Amygdala (tissue), 56 donors: ENCODE measurements at regions not wholly inside any gene's neighbourhood (a gene's known extent, or its start where the extent isn't known, plus 50 kb on each side); places are given as distances from the start of the nearest gene placed in this dataset.

Source experiments
- DNase-seq, 56 donors: peaks; one replicate each; lab custom pipeline; 2025; lab: John Stamatoyannopoulos, UW

DNA sequence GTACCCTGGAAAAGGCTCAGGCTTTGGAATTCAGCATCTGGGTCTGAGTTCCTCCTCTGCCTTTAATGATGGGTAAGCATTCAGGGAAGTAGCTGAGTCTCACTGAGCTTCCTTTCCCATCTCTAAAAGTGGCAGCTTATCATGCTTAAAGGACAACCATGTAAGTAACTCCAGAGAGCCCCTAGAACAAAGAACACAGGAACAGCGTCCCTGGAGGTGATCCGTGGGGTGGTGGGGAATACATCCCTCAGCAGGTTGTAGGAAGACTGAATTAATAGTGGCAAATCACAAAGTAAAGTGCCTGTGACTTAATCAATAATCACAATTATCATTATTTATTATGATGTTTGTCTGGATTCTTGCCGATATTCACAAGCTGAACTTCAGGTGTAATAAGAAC, 114.7 kb upstream of the ISX start:
- no peak for DNase-seq

DNA sequence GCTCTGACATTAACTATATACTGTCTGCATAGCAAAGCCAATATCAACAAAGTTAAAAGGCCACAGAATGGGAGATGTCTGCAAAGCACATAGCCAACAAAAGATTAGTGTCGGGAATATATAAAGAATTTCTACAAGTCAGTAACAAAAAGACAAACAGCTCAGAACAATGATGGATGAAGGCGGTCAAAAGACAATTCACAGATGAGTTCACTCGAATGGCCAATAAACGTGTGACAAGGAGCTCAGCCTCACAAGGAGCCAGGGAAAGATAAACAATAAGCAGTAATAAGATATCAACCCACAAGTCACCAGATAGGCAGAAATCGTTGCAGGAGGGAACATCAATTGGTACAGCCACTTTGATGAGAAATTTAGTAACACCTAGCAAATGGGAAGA, 106.0 kb upstream of the ISX start:
- no peak for DNase-seq

DNA sequence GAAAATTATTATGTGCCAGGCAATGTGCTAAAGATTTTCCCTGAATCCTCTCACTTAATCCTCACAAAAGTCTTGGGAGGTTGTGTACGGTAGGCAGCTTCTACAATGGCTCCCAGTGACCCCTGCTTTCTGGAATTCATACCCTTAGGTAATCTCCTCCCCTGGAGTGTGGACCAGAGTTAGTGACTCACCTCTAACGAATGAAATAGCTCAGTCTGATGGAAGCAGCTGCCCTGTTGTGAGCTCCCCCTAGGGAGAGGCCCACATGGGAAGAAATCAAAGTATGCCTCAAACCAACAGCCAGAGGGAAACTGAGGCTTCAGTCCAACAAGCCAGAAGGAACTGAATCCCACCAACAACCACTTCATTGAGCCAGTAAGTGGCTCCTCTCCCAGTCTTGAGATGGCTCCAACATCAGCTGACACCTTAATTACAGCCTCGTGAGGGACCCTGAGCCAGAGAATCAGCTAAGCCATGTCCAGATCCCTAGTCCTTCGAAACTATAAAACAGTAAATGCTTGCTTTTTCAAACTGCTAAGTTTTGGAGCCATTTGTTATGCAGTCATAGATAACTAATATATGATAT, 98.9 kb upstream of the ISX start:
- no peak for DNase-seq

DNA sequence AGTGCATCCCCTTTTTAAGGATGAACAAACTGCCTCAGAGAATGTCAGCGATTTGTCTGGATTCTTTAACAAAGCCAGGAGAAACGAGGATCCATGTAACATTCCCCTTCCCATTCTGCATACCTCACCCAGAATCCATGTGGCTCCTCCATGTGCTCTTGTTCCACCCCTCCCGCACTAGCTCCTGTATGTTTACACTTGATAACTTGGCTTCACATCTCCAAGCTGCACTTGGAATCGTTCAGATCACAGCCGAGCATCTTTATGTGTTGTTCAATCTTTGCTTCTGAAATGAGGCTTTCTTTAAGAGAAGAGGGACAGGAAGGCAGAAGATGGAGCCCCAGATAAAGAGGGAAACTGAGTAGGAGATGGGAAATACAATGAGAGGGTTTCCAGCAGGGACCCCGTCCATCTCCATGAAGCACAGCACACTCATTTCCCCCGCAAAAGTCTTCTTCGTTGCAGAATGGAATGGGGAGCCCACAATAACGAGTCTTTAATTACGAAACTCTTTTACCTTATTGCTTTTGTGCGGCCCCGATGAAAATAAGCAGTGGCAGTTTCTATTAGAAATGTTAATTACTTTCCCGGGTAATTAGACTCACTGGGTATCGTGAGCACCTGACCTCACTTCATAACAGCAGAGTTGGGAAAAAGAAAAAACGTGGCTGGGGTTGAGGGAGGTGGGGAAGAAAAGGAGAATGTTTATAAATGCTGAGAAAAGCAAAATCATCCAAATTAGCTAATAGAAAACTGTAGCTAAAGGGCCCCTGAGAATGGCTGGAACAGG, 96.8 kb upstream of the ISX start:
- DNase-seq, result no peak

DNA sequence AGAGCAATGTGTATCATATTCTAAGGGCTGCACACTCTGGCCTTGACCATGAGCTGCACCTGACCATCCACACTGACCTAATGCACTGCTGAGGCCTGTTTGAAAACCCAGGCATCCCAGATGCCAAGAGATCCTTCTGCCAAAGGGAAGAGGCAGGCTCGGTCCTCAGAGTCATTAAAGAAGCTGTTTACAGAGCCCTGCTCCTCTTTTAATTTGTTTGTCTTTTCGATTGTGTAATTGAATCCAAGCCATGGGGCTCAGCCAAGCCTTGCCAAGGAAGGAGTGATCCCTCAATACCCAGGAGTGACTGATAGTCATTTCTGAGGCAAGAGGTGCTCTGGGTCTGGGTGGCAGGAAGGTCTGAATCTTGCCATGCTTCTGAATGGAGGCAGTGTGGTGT, 94.5 kb upstream of the ISX start:
- DNase-seq, result no peak

DNA sequence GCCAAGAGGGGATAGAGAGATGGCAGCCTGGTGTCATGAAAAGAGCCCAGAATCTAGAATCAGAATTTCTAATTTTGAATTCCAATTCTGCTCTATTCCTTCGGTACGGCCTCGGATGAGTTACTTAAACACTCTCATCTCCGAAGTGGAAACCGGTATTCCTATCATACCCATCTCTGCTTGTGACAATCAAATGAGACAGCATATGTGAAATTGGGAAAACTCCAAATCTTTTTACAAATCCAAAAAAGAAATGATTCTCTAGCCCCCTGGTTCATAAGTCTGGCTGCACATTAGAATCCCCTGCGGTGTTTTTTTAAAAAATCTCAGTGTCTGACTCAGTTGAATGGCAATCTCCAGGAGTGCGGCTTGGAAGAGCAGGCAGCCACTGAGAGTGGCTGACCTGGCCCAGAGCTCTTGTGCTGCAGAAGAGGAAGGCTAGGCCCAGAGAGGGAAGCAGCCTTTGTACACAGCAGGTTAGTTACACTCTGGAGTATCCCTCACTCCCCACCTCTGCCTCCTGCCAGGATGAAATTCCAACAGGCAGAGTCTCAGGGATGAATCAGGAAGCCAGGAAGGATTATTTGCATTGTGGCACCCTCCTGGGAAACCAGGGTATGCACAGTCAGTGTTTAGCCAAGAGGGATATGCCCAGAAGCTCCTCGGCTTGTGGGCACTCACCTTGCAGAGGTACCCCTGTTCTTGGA, 93.6 kb upstream of the ISX start:
- DNase-seq, result no peak

DNA sequence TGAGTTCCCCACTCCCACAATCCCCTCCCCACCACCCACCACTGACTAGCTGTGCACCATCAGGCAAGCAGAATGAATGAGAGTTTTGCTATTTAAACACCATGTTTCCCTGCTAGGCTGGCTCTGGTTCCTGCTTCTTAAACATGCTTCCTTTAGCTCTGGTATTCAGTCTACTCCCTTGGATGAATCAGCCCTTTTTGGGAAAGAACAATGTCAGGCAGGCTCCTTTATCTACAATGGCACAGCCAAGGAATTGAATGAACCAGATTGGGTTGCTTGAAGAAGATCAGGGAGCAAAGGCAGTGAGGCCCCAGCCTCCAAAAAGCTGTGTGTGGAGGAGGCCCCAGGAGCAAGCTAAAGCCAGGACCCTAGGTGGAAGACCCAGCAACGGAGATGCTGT, 92.9 kb upstream of the ISX start:
- DNase-seq, result no peak

DNA sequence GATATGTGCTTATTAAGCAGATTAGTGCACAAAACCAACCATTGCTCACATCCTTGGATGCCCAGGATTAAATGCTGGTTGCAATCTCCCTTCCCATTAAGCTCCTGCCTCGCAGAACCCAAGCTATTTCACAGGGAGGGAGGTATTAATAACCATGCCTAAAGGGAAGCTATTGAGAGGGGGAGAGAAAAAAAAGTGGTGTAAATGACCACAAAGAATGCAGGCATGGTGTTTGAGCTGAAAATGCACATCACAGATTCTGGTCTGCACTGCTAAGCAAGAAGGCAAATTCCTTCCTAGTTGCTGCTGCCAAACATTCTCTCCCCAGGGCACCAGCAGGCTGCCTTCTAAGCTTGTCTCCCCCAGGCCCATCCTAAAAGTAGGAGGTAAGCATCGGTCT, 92.0 kb upstream of the ISX start:
- DNase-seq, result no peak

- no peak for DNase-seq
Measured at GRCh38 chr22:34975721-34976120, 90.2 kb upstream of the ISX start.

DNA sequence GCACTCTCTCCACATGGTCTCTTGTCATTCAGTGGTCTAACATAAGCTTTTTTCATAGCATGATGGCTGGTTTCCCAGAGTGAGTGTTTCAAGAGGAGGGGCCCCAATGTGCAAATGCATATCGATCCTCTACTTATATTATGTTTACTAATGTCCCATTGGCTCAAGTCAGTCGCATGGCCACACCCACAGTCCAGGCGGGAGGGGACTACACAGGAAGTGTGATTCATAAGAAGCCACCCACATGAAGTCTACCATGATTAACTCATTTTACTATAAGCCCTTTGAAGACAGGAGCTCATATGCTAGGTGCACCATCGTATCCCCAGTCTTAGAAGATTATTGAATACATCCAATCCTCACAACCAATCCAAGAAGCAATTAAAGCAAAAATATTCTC, 89.5 kb upstream of the ISX start:
- no peak for DNase-seq

GRCh38 chr22:34976886-34977285, 89.1 kb upstream of the ISX start:
- DNase-seq, result no peak

GRCh38 chr22:34986523-34986922, 79.4 kb upstream of the ISX start:
- DNase-seq, result peak in 6 of 56 donors; percentile 3 to 44 (median 22)

GRCh38 chr22:34992672-34993071, 73.3 kb upstream of the ISX start:
- DNase-seq, result no peak

DNA sequence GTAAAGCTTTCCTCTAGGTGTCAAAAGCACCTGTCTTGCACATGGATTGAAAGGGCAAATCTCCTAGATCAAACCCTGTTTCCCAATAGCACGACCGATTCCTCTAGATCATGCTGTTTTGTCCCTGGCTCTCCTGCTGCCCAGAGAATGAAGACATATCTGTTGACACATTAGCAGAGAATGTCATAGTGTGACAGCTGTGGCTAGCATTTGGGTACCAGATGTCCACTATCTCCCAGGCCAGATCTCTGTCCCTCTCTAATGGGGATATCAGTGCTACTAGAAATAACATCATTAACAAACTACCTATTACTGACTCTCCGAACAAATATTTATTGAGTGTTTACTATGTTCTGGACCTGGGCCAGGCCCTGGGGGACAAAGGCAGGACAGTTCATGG, 72.4 kb upstream of the ISX start:
- no peak for DNase-seq

- no peak for DNase-seq
Measured at GRCh38 chr22:34997633-34998299, 68.2 kb upstream of the ISX start.

- DNase-seq, result no peak
Measured at GRCh38 chr22:34998921-34999320, 67.0 kb upstream of the ISX start.

- no peak for DNase-seq
Measured at GRCh38 chr22:35008213-35008612, 57.7 kb upstream of the ISX start.

DNA sequence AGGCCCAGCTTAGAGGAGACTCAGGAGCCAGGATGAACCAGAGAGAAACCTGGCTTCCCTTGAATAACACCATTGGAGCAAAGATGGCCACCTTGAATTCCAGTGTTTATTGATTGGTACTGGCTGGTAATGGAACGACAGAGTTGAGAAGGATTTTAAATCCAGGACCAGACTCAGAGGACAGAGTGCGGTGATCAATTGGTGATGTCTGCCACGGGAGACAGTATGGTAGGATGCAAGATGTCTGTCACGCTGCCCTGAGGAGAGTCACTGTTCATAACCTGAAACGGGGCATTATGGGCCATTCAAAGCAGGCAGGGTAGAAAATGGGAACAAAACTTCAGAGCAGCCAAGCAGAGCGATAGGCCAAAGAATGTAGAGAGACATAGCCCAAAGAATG, 55.4 kb upstream of the ISX start:
- DNase-seq, result no peak

DNA sequence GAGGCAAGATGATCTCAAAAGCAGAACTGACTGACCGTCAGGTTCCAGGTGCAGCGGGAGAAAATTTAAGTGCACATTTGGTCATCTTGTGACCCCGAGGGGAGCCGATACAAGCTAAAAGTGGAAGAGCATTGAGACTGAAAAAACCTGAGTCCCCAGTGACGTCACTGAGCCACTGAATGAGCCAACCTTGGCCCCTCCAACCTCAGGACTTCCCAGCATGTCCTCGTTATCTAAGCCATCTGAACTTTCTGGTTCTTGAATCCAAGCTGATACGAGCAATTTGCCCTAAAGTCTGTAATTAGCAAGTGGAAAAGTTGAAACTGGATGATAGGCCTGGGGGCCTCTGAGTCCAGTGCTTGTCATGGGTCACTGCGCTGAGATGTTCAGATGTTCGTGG, 51.1 kb upstream of the ISX start:
- DNase-seq, result no peak
